ENCODE measurements at regions not wholly inside any gene's neighbourhood (a gene's known extent, or its start where the extent isn't known, plus 50 kb on each side); places are given as distances from the start of the nearest gene placed in this dataset.
A peak's percentile ranks its signal among the peaks of the same experiment; 100 is the strongest.

DNA sequence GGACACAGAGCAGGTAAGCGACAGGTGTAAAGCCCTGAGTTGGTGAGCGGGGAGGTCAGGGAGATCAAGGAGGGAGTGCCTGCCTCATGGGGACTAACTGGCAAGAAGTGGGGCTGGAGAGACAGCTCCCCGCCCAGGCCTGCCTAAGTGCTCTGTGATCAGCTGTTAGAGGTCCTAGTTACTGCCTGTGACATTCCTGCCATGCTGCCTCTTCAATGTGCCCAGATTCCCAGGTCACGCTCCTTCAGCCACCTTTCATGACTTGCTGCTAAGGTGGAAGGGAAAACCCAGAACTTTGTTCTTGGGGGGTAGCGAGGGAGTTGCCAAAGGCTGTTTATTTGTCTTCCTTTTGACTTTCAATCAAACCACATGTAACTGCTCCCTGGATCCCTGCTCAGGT, 114.3 kb upstream of the ZNF438 start:
- Histone ChIP-seq H3K4me3 (no peak overlapping the region), H3K27ac (no peak overlapping the region), H3K4me2 (no peak overlapping the region), H3K36me3 (replicated peaks; ENCODE audit: insufficient read depth, low read depth) (no peaks in the 10 kb centered on the region), H3K9me2 (replicated peaks; ENCODE audit: insufficient read depth) (no peaks in the 10 kb centered on the region), H3K4me1 (ENCODE audit: insufficient read depth) (no peaks in the 10 kb centered on the region), H3K27me3 (no peaks in the 10 kb centered on the region), H2AFZ (peak overlapping the region; percentile 28), H3K79me2 (no peaks in the 10 kb centered on the region), H3K9me3 (ENCODE audit: low read depth) (no peaks in the 10 kb centered on the region), H4K20me1 (ENCODE audit: insufficient read depth, poor library complexity, severe bottlenecking) (no peaks in the 10 kb centered on the region)
- 85% methylated on average over 5 of the region's 5 CpGs for WGBS (ENCODE audit: low lambda C conversion rate, missing lambda C conversion rate)
- DNase-seq (ENCODE audit: low spot score) = no peak
- TF ChIP-seq, protein P1, sequence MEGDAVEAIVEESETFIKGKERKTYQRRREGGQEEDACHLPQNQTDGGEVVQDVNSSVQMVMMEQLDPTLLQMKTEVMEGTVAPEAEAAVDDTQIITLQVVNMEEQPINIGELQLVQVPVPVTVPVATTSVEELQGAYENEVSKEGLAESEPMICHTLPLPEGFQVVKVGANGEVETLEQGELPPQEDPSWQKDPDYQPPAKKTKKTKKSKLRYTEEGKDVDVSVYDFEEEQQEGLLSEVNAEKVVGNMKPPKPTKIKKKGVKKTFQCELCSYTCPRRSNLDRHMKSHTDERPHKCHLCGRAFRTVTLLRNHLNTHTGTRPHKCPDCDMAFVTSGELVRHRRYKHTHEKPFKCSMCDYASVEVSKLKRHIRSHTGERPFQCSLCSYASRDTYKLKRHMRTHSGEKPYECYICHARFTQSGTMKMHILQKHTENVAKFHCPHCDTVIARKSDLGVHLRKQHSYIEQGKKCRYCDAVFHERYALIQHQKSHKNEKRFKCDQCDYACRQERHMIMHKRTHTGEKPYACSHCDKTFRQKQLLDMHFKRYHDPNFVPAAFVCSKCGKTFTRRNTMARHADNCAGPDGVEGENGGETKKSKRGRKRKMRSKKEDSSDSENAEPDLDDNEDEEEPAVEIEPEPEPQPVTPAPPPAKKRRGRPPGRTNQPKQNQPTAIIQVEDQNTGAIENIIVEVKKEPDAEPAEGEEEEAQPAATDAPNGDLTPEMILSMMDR (IDR thresholded peaks at IDR 0.05; ENCODE audit: poor library complexity) = no peak
- TF ChIP-seq EZH2 (IDR thresholded peaks at IDR 0.05; ENCODE audit: borderline replicate concordance) (no peak), EZH2phosphoT487 (IDR thresholded peaks at IDR 0.05; ENCODE audit: low read depth, severe bottlenecking, unreplicated experiment) (no peak)

DNA sequence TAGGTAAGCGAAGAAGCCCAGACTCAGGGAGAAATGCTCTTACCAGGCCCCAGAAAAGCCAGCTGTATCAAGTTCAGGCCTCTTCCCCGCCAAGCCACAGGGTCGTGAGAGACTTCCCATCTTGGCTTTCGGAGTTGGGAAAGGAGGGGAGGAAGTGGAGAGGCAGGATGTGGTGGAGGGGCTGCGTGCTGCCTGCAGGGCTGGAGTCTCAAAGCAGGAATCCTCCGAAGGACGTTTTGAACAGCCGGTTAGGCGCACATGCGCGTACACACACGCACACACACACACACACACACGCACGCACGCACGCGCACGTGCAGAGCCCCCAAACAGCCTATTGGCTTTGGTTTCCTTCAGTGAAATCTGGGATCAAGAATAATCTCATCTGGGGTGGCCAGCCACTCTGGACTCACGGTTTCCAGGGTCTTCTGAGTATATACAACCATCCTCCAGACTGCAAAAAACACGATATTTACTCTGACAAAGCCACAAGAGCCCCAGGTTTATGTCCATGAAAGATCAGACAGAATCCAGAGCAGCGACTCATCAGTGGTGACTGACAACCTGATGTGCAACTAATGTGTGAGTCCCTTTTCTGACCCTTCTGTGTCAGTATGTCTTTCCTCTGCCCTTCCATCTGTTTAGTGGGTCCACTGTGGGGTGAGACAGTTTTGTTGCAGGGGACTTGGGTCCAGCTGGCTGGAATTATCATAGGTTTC, 115.0 kb upstream of the ZNF438 start:
- Histone ChIP-seq H3K9me2 (replicated peaks; ENCODE audit: insufficient read depth) (no peaks in the 10 kb centered on the region), H3K27me3 (no peaks in the 10 kb centered on the region), H3K9me3 (ENCODE audit: low read depth) (no peaks in the 10 kb centered on the region), H3K36me3 (replicated peaks; ENCODE audit: insufficient read depth, low read depth) (no peaks in the 10 kb centered on the region), H3K79me2 (no peaks in the 10 kb centered on the region), H3K27ac (no peak overlapping the region), H4K20me1 (ENCODE audit: insufficient read depth, poor library complexity, severe bottlenecking) (no peaks in the 10 kb centered on the region), H3K4me1 (ENCODE audit: insufficient read depth) (no peaks in the 10 kb centered on the region), H3K4me3 (no peak overlapping the region), H2AFZ (peak overlapping the region; percentile 28), H3K4me2 (no peak overlapping the region)
- no peak for TF ChIP-seq EZH2 (IDR thresholded peaks at IDR 0.05; ENCODE audit: borderline replicate concordance)
- TF ChIP-seq, protein P1 (IDR thresholded peaks at IDR 0.05; ENCODE audit: poor library complexity) = no peak
- no peak for TF ChIP-seq EZH2phosphoT487 (IDR thresholded peaks at IDR 0.05; ENCODE audit: low read depth, severe bottlenecking, unreplicated experiment)
- peak; percentile 17 for DNase-seq (ENCODE audit: low spot score)
- 70% methylated on average over 21 of the region's 21 CpGs for WGBS (ENCODE audit: low lambda C conversion rate, missing lambda C conversion rate)

DNA sequence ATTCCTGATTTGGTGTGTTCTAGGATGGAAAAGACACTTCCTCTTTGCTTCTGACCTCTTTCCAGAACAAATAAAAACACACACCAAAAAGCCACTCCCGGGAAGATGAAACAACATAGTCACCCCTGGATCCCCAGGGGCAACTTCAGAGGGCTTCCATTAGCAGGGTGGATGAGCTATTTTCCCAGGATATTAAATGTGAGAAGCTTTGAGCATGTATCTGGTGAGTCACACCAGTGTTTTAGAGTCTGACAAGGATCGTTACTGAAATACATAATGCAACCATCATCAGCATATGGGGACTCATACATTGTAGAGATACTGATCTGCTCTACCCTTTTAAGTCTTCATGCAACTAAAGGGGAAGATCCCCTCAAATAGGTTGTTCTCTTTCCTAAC, 115.5 kb upstream of the ZNF438 start:
- H4K20me1 ChIP-seq (ENCODE audit: insufficient read depth, poor library complexity, severe bottlenecking) = no peaks in the 10 kb centered on the region
- no peaks in the 10 kb centered on the region for H3K4me1 ChIP-seq (ENCODE audit: insufficient read depth)
- H3K4me2 ChIP-seq = no peak overlapping the region
- H3K9me2 ChIP-seq (replicated peaks; ENCODE audit: insufficient read depth) = no peaks in the 10 kb centered on the region
- TF ChIP-seq EZH2 (IDR thresholded peaks at IDR 0.05; ENCODE audit: borderline replicate concordance) (no peak), EZH2phosphoT487 (IDR thresholded peaks at IDR 0.05; ENCODE audit: low read depth, severe bottlenecking, unreplicated experiment) (no peak)
- TF ChIP-seq, protein P1 (IDR thresholded peaks at IDR 0.05; ENCODE audit: poor library complexity) = no peak
- no peak overlapping the region for H2AFZ ChIP-seq
- H3K79me2 ChIP-seq = no peaks in the 10 kb centered on the region
- WGBS (ENCODE audit: low lambda C conversion rate, missing lambda C conversion rate) = 66% methylated on average over 2 of the region's 2 CpGs
- no peaks in the 10 kb centered on the region for H3K36me3 ChIP-seq (replicated peaks; ENCODE audit: insufficient read depth, low read depth)
- DNase-seq (ENCODE audit: low spot score) = no peak
- no peaks in the 10 kb centered on the region for H3K27me3 ChIP-seq
- H3K27ac ChIP-seq = no peak overlapping the region
- no peak overlapping the region for H3K4me3 ChIP-seq
- H3K9me3 ChIP-seq (ENCODE audit: low read depth) = no peaks in the 10 kb centered on the region
